ENCODE measurements at regions not wholly inside any gene's neighbourhood (a gene's known extent, or its start where the extent isn't known, plus 50 kb on each side); places are given as distances from the start of the nearest gene placed in this dataset.
"Not testable (repeated sequence)": the region's sequence is repeated elsewhere in the genome, so short reads cannot be mapped to it uniquely, and the experiment has no call there.

GRCh38 chr2:40629768-40630434 lies 178.0 kb upstream of the SLC8A1 start:
- Mint-ChIP-seq H3K27me3 (ENCODE audit: low read depth) (no peaks in the 10 kb centered on the region), H3K9me3 (no peaks in the 10 kb centered on the region), H3K4me3 (no peak overlapping the region), H3K27ac (no peak overlapping the region), H3K36me3 (ENCODE audit: low read depth) (no peaks in the 10 kb centered on the region), H3K4me1 (ENCODE audit: low read depth) (no peaks in the 10 kb centered on the region)

- no peaks in the 10 kb centered on the region for H3K27me3 Mint-ChIP-seq (ENCODE audit: low read depth)
- H3K27ac Mint-ChIP-seq = no peak overlapping the region
- H3K4me1 Mint-ChIP-seq (ENCODE audit: low read depth) = no peaks in the 10 kb centered on the region
- no peaks in the 10 kb centered on the region for H3K9me3 Mint-ChIP-seq
- H3K36me3 Mint-ChIP-seq (ENCODE audit: low read depth) = no peaks in the 10 kb centered on the region
- H3K4me3 Mint-ChIP-seq = no peak overlapping the region
Observed at GRCh38 chr2:40639320-40639719, 187.4 kb upstream of the SLC8A1 start.

GRCh38 chr2:40642237-40642636 lies 190.3 kb upstream of the SLC8A1 start:
- no peaks in the 10 kb centered on the region for H3K36me3 Mint-ChIP-seq (ENCODE audit: low read depth)
- H3K4me1 Mint-ChIP-seq (ENCODE audit: low read depth) = no peaks in the 10 kb centered on the region
- no peaks in the 10 kb centered on the region for H3K27me3 Mint-ChIP-seq (ENCODE audit: low read depth)
- no peak overlapping the region for H3K27ac Mint-ChIP-seq
- H3K4me3 Mint-ChIP-seq = no peak overlapping the region
- H3K9me3 Mint-ChIP-seq = no peaks in the 10 kb centered on the region

- H3K9me3 Mint-ChIP-seq = no peaks in the 10 kb centered on the region
- H3K36me3 Mint-ChIP-seq (ENCODE audit: low read depth) = no peaks in the 10 kb centered on the region
- no peaks in the 10 kb centered on the region for H3K4me1 Mint-ChIP-seq (ENCODE audit: low read depth)
- no peak overlapping the region for H3K27ac Mint-ChIP-seq
- no peak overlapping the region for H3K4me3 Mint-ChIP-seq
- H3K27me3 Mint-ChIP-seq (ENCODE audit: low read depth) = no peaks in the 10 kb centered on the region
Observed at GRCh38 chr2:40642726-40643125, 190.8 kb upstream of the SLC8A1 start.

GRCh38 chr2:40646642-40647041 lies 194.8 kb upstream of the SLC8A1 start:
- H3K9me3 Mint-ChIP-seq = no peaks in the 10 kb centered on the region
- no peaks in the 10 kb centered on the region for H3K4me1 Mint-ChIP-seq (ENCODE audit: low read depth)
- no peaks in the 10 kb centered on the region for H3K36me3 Mint-ChIP-seq (ENCODE audit: low read depth)
- no peaks in the 10 kb centered on the region for H3K27me3 Mint-ChIP-seq (ENCODE audit: low read depth)
- H3K4me3 Mint-ChIP-seq = no peak overlapping the region
- no peak overlapping the region for H3K27ac Mint-ChIP-seq

- Mint-ChIP-seq H3K27ac (no peak overlapping the region), H3K4me1 (ENCODE audit: low read depth) (no peaks in the 10 kb centered on the region), H3K36me3 (ENCODE audit: low read depth) (no peaks in the 10 kb centered on the region), H3K4me3 (no peak overlapping the region), H3K27me3 (ENCODE audit: low read depth) (no peaks in the 10 kb centered on the region), H3K9me3 (no peaks in the 10 kb centered on the region)
Observed at GRCh38 chr2:40652155-40652554, 200.3 kb upstream of the SLC8A1 start.

GRCh38 chr2:40653829-40654228 lies 201.9 kb upstream of the SLC8A1 start:
- H3K27ac Mint-ChIP-seq = no peak overlapping the region
- no peaks in the 10 kb centered on the region for H3K9me3 Mint-ChIP-seq
- H3K4me1 Mint-ChIP-seq (ENCODE audit: low read depth) = no peaks in the 10 kb centered on the region
- no peaks in the 10 kb centered on the region for H3K27me3 Mint-ChIP-seq (ENCODE audit: low read depth)
- no peak overlapping the region for H3K4me3 Mint-ChIP-seq
- H3K36me3 Mint-ChIP-seq (ENCODE audit: low read depth) = no peaks in the 10 kb centered on the region

- Mint-ChIP-seq H3K4me3 (no peak overlapping the region), H3K27ac (no peak overlapping the region), H3K27me3 (ENCODE audit: low read depth) (no peaks in the 10 kb centered on the region), H3K36me3 (ENCODE audit: low read depth) (no peaks in the 10 kb centered on the region), H3K9me3 (no peaks in the 10 kb centered on the region), H3K4me1 (ENCODE audit: low read depth) (no peaks in the 10 kb centered on the region)
Observed at GRCh38 chr2:40654346-40654745, 202.5 kb upstream of the SLC8A1 start.

- no peak overlapping the region for H3K4me3 Mint-ChIP-seq
- H3K4me1 Mint-ChIP-seq (ENCODE audit: low read depth) = no peaks in the 10 kb centered on the region
- H3K9me3 Mint-ChIP-seq = no peaks in the 10 kb centered on the region
- H3K27ac Mint-ChIP-seq = no peak overlapping the region
- no peaks in the 10 kb centered on the region for H3K27me3 Mint-ChIP-seq (ENCODE audit: low read depth)
- H3K36me3 Mint-ChIP-seq (ENCODE audit: low read depth) = no peaks in the 10 kb centered on the region
Observed at GRCh38 chr2:40658941-40659340, 207.1 kb upstream of the SLC8A1 start.

GRCh38 chr2:40665493-40666232 lies 213.8 kb upstream of the SLC8A1 start:
- Mint-ChIP-seq H3K4me3 (no peak overlapping the region), H3K27me3 (ENCODE audit: low read depth) (no peaks in the 10 kb centered on the region), H3K4me1 (ENCODE audit: low read depth) (no peaks in the 10 kb centered on the region), H3K36me3 (ENCODE audit: low read depth) (no peaks in the 10 kb centered on the region), H3K27ac (no peak overlapping the region), H3K9me3 (no peaks in the 10 kb centered on the region)

- H3K27me3 Mint-ChIP-seq (ENCODE audit: low read depth) = no peaks in the 10 kb centered on the region
- no peaks in the 10 kb centered on the region for H3K36me3 Mint-ChIP-seq (ENCODE audit: low read depth)
- H3K9me3 Mint-ChIP-seq = no peaks in the 10 kb centered on the region
- no peaks in the 10 kb centered on the region for H3K4me1 Mint-ChIP-seq (ENCODE audit: low read depth)
- no peak overlapping the region for H3K4me3 Mint-ChIP-seq
- no peak overlapping the region for H3K27ac Mint-ChIP-seq
Observed at GRCh38 chr2:40666398-40666797, 214.5 kb upstream of the SLC8A1 start.

GRCh38 chr2:40668425-40668824 lies 216.5 kb upstream of the SLC8A1 start:
- Mint-ChIP-seq H3K27ac (no peak overlapping the region), H3K4me1 (ENCODE audit: low read depth) (no peaks in the 10 kb centered on the region), H3K4me3 (no peak overlapping the region), H3K27me3 (ENCODE audit: low read depth) (no peaks in the 10 kb centered on the region), H3K9me3 (peaks cover 4% of the 10 kb centered on the region), H3K36me3 (ENCODE audit: low read depth) (no peaks in the 10 kb centered on the region)

- peaks cover 16% of the 10 kb centered on the region for H3K9me3 Mint-ChIP-seq
- not testable (repeated sequence) for H3K4me3 Mint-ChIP-seq; H3K4me1 Mint-ChIP-seq (ENCODE audit: low read depth); H3K27ac Mint-ChIP-seq; H3K36me3 Mint-ChIP-seq (ENCODE audit: low read depth); H3K27me3 Mint-ChIP-seq (ENCODE audit: low read depth)
Observed at GRCh38 chr2:40676134-40676790, 224.4 kb upstream of the SLC8A1 start.

- Mint-ChIP-seq H3K36me3 (ENCODE audit: low read depth) (no peaks in the 10 kb centered on the region), H3K4me1 (ENCODE audit: low read depth) (no peaks in the 10 kb centered on the region), H3K27me3 (ENCODE audit: low read depth) (no peaks in the 10 kb centered on the region), H3K9me3 (peaks cover 16% of the 10 kb centered on the region), H3K4me3 (no peak overlapping the region), H3K27ac (no peak overlapping the region)
Observed at GRCh38 chr2:40680547-40680946, 228.7 kb upstream of the SLC8A1 start.

- Mint-ChIP-seq H3K27ac (no peak overlapping the region), H3K9me3 (peaks cover 11% of the 10 kb centered on the region), H3K36me3 (ENCODE audit: low read depth) (no peaks in the 10 kb centered on the region), H3K4me1 (ENCODE audit: low read depth) (no peaks in the 10 kb centered on the region), H3K4me3 (no peak overlapping the region), H3K27me3 (ENCODE audit: low read depth) (no peaks in the 10 kb centered on the region)
Observed at GRCh38 chr2:40690036-40690435, 238.1 kb upstream of the SLC8A1 start.

Data from T-helper 1 cell treated with Interleukin-12 subunit alpha and Interleukin-12 subunit beta and Interleukin-4 antibody, amounts not matched to agents 30 μg/mL and 1 μg/mL, for 36 hours (primary cell).